Hepatocyte (in vitro differentiated cells): ENCODE measurements at regions not wholly inside any gene's neighbourhood (a gene's known extent, or its start where the extent isn't known, plus 50 kb on each side); places are given as distances from the start of the nearest gene placed in this dataset.

Source experiments
- DNase-seq: peaks from one replicate; pipeline ENCODE4 v3.0.0-alpha.2; 2016; ENCODE audit warnings: low spot score
- H2AFZ ChIP-seq: fragments of 200-600 bp; sonication (generic); 2 replicates; pipeline ENCODE4 v1.6.0; 2016; ENCODE audit warnings: antibody characterized with exemption, mild to moderate bottlenecking
- H3K27ac ChIP-seq: fragments of 200-600 bp; sonication (generic); 2 replicates; pipeline ENCODE4 v1.5.1; 2016; ENCODE audit warnings: mild to moderate bottlenecking
- H3K27me3 ChIP-seq: fragments of 200-600 bp; sonication (generic); 2 replicates; pipeline ENCODE4 v1.6.1; 2016
- H3K36me3 ChIP-seq: fragments of 200-600 bp; sonication (generic); replicated peaks from 2 replicates; pipeline ENCODE4 v1.5.1; 2016; ENCODE audit warnings: low read depth; ENCODE audit not compliant: insufficient read depth
- H3K4me1 ChIP-seq: fragments of 200-600 bp; sonication (generic); 2 replicates; pipeline ENCODE4 v1.5.1; 2016; ENCODE audit warnings: mild to moderate bottlenecking, moderate library complexity; ENCODE audit not compliant: insufficient read depth
- H3K4me2 ChIP-seq: fragments of 200-600 bp; sonication (generic); 2 replicates; pipeline ENCODE4 v1.6.0; 2016
- H3K4me3 ChIP-seq: fragments of 200-600 bp; sonication (generic); 2 replicates; pipeline ENCODE4 v1.5.1; 2016; ENCODE audit warnings: mild to moderate bottlenecking
- H3K79me2 ChIP-seq: fragments of 200-600 bp; sonication (generic); 2 replicates; pipeline ENCODE4 v1.6.0; 2017; ENCODE audit warnings: mild to moderate bottlenecking
- H3K9me2 ChIP-seq: fragments of 200-600 bp; sonication (generic); replicated peaks from 2 replicates; pipeline ENCODE4 v1.6.0; 2017; ENCODE audit warnings: mild to moderate bottlenecking; ENCODE audit not compliant: insufficient read depth
- H3K9me3 ChIP-seq: fragments of 200-600 bp; sonication (generic); 2 replicates; pipeline ENCODE4 v1.5.1; 2016; ENCODE audit warnings: low read depth, mild to moderate bottlenecking
- H4K20me1 ChIP-seq: fragments of 200-600 bp; sonication (generic); 2 replicates; pipeline ENCODE4 v1.6.0; 2016; ENCODE audit warnings: mild to moderate bottlenecking; ENCODE audit not compliant: insufficient read depth, poor library complexity, severe bottlenecking
- EZH2 ChIP-seq: fragments of 200-600 bp; sonication (generic); IDR thresholded peaks from 2 replicates; pipeline ENCODE4 v1.6.1; 2016; ENCODE audit warnings: antibody characterized with exemption, mild to moderate bottlenecking, borderline replicate concordance
- EZH2phosphoT487 ChIP-seq: fragments of 200-600 bp; sonication (generic); IDR thresholded peaks from one replicate; pipeline ENCODE4 v1.6.1; 2018; ENCODE audit warnings: antibody characterized with exemption, mild to moderate bottlenecking, low read depth, moderate library complexity; ENCODE audit not compliant: unreplicated experiment, severe bottlenecking
- WGBS: methylation state at CpG from one replicate; pipeline ENCODE4 v1.1.6; 2016; ENCODE audit warnings: low lambda C conversion rate; ENCODE audit errors: missing lambda C conversion rate; 5-methylcytosine and 5-hydroxymethylcytosine counted together
- TF ChIP-seq, protein P1 (sequence below): fragments of 200-600 bp; sonication (generic); IDR thresholded peaks from 2 replicates; pipeline ENCODE4 v1.5.1; 2016; ENCODE audit warnings: antibody characterized with exemption, mild to moderate bottlenecking; ENCODE audit not compliant: poor library complexity

DNA sequence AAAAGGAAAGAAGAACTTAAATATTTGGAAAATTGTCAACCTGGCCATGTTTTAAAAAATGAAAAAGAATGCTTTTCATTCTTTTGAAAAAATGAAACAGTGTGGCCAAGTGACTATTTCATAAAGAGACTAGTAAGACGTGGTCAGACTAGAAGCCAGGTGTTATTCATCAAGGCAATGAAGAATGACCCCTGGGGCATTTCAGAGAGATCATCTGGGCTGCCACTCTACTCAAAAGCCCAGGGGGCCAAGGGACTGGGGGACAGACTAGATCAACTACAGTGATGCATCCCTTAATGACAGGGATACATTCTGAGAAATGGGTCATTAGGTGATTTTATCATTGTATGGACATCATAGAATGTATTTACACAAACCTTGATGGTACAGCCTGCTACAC, 199.4 kb downstream of the STK31 start:
- DNase-seq, result no peak
- Histone ChIP-seq H3K27ac (no peak overlapping the region), H2AFZ (no peak overlapping the region), H3K36me3 (no peaks in the 10 kb centered on the region), H3K4me1 (no peaks in the 10 kb centered on the region), H4K20me1 (no peaks in the 10 kb centered on the region), H3K27me3 (no peaks in the 10 kb centered on the region), H3K4me3 (no peak overlapping the region), H3K9me2 (no peaks in the 10 kb centered on the region), H3K9me3 (no peaks in the 10 kb centered on the region), H3K4me2 (no peak overlapping the region), H3K79me2 (no peaks in the 10 kb centered on the region)
- TF ChIP-seq EZH2phosphoT487 (no peak), EZH2 (no peak)
- TF ChIP-seq, protein P1, sequence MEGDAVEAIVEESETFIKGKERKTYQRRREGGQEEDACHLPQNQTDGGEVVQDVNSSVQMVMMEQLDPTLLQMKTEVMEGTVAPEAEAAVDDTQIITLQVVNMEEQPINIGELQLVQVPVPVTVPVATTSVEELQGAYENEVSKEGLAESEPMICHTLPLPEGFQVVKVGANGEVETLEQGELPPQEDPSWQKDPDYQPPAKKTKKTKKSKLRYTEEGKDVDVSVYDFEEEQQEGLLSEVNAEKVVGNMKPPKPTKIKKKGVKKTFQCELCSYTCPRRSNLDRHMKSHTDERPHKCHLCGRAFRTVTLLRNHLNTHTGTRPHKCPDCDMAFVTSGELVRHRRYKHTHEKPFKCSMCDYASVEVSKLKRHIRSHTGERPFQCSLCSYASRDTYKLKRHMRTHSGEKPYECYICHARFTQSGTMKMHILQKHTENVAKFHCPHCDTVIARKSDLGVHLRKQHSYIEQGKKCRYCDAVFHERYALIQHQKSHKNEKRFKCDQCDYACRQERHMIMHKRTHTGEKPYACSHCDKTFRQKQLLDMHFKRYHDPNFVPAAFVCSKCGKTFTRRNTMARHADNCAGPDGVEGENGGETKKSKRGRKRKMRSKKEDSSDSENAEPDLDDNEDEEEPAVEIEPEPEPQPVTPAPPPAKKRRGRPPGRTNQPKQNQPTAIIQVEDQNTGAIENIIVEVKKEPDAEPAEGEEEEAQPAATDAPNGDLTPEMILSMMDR, result no peak
- WGBS, result 79% methylated on average over 1 of the region's 1 CpG

DNA sequence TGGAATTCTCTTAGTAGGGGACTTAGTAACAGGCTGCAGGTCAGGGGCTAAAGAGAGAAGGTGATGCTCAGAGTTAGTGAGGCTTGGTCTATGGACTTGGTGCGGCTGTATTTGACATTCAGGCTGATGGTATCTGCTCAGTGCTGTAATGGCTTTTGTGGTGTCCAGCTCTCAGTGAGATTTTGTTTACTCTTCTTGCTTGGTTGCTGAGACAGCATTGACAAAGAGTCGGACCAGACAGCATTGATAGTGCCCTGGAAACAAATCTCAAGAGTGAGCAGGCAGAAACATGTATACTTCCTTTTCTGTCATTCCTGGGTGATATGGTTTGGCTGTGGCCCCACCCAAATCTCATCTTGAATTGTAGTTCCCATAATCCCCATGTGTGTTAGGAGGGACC, 202.0 kb downstream of the STK31 start:
- no peak for DNase-seq
- H3K4me1 ChIP-seq, result no peaks in the 10 kb centered on the region
- no peaks in the 10 kb centered on the region for H3K36me3 ChIP-seq
- no peaks in the 10 kb centered on the region for H4K20me1 ChIP-seq
- no peak overlapping the region for H3K4me2 ChIP-seq
- TF ChIP-seq, protein P1, result no peak
- no peak for TF ChIP-seq EZH2phosphoT487
- no peak for TF ChIP-seq EZH2
- no peaks in the 10 kb centered on the region for H3K27me3 ChIP-seq
- no peak overlapping the region for H2AFZ ChIP-seq
- H3K27ac ChIP-seq, result no peak overlapping the region
- H3K4me3 ChIP-seq, result no peak overlapping the region
- WGBS, result 53% methylated on average over 2 of the region's 2 CpGs
- H3K9me2 ChIP-seq, result no peaks in the 10 kb centered on the region
- H3K9me3 ChIP-seq, result no peaks in the 10 kb centered on the region
- no peaks in the 10 kb centered on the region for H3K79me2 ChIP-seq

DNA sequence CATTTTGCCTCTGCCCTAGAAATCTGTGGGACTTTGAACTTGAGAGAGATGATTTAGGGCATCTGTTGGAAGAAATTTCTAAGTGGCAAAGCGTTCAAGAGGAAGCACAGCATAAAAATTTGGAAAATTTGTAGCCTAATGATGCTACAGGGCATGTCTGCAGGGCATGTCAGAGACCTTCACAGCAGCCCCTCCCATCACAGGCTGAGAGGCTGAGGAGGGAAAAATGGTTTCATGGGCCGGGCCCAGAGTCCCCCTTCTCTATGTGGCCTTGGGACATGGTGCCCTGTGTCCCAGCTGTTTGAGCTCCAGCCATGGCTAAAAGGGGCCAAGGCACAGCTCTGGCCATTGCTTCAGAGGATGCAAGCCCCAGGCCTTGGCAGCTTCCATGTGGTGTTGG, 203.0 kb downstream of the STK31 start:
- Histone ChIP-seq H3K36me3 (no peaks in the 10 kb centered on the region), H3K27me3 (no peaks in the 10 kb centered on the region), H3K4me3 (no peak overlapping the region), H3K4me1 (no peaks in the 10 kb centered on the region), H3K9me2 (no peaks in the 10 kb centered on the region), H2AFZ (no peak overlapping the region), H3K27ac (no peak overlapping the region), H3K79me2 (no peaks in the 10 kb centered on the region), H3K9me3 (no peaks in the 10 kb centered on the region), H4K20me1 (no peaks in the 10 kb centered on the region), H3K4me2 (no peak overlapping the region)
- WGBS, result 98% methylated on average over 2 of the region's 2 CpGs
- no peak for DNase-seq
- TF ChIP-seq EZH2phosphoT487 (no peak), EZH2 (no peak)
- TF ChIP-seq, protein P1, result no peak

DNA sequence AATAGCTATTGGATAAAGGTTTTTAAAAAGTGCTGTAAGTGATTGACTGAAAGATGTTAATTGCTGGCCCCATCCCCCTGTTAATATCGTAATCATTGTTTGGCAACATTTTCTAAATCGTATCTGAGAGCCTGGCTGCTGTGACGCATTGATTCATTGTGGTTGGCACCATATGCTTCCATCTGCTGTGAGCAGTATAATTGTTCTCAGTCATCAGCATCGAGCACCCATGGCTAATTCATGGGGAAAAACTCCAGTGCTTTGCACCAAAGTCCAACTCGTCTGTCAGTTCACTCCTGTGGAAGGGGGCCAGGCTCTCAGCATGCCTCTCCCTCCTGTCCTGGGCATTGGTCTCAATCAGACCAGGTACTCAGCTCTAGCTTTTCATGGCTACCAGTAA, 205.2 kb downstream of the STK31 start:
- WGBS, result 88% methylated on average over 5 of the region's 5 CpGs
- Histone ChIP-seq H3K27me3 (no peaks in the 10 kb centered on the region), H3K27ac (no peak overlapping the region), H3K4me3 (no peak overlapping the region), H3K36me3 (no peaks in the 10 kb centered on the region), H3K9me3 (no peaks in the 10 kb centered on the region), H4K20me1 (no peaks in the 10 kb centered on the region), H3K79me2 (no peaks in the 10 kb centered on the region), H3K4me1 (no peaks in the 10 kb centered on the region), H3K4me2 (no peak overlapping the region), H2AFZ (no peak overlapping the region), H3K9me2 (no peaks in the 10 kb centered on the region)
- TF ChIP-seq EZH2phosphoT487 (no peak), EZH2 (no peak)
- TF ChIP-seq, protein P1, result no peak
- no peak for DNase-seq
